Ishikawa (cell line): ENCODE measurements at regions not wholly inside any gene's neighbourhood (a gene's known extent, or its start where the extent isn't known, plus 50 kb on each side); places are given as distances from the start of the nearest gene placed in this dataset.

Experiments
- CEBPB ChIP-seq: IDR thresholded peaks from 2 replicates; pipeline ENCODE4 v1.6.1; 2012
- EP300 ChIP-seq: IDR thresholded peaks from 2 replicates; pipeline ENCODE4 v1.6.1; 2012; ENCODE audit warnings: borderline replicate concordance
- FOXM1 ChIP-seq: IDR thresholded peaks from 2 replicates; pipeline ENCODE4 v1.6.1; 2012; ENCODE audit warnings: low read depth, borderline replicate concordance
- MAX ChIP-seq: IDR thresholded peaks from 2 replicates; pipeline ENCODE4 v1.6.1; 2012
- REST ChIP-seq: IDR thresholded peaks from 2 replicates; pipeline ENCODE4 v1.6.1; 2012; ENCODE audit warnings: low read depth, mild to moderate bottlenecking
- YY1 ChIP-seq: IDR thresholded peaks from 2 replicates; pipeline ENCODE4 v1.6.1; 2012; ENCODE audit warnings: low read depth
- ZBTB7A ChIP-seq: IDR thresholded peaks from 2 replicates; pipeline ENCODE4 v1.6.1; 2012; ENCODE audit warnings: low read depth

- TF ChIP-seq YY1, result no peak
- no peak for TF ChIP-seq CEBPB
- no peak for TF ChIP-seq REST
- TF ChIP-seq FOXM1, result no peak
- TF ChIP-seq ZBTB7A, result no peak
- TF ChIP-seq MAX, result no peak
- TF ChIP-seq EP300, result no peak
Observed at GRCh38 chr6:23678626-23679025, 447.4 kb upstream of the NRSN1 start.
